Upper lobe of left lung (tissue), 6 donors: ENCODE measurements at regions not wholly inside any gene's neighbourhood (a gene's known extent, or its start where the extent isn't known, plus 50 kb on each side); places are given as distances from the start of the nearest gene placed in this dataset.

Experiments
- ATAC-seq, 2 donors: fragments of 200-7000 bp; cut with Tn5 transposase; one replicate each; pipeline ENCODE4 v1.9.1; 2022; ENCODE audit warnings: mild to moderate bottlenecking in 2 of 2, moderate library complexity in 2 of 2; ENCODE audit not compliant: low FRiP score in 2 of 2
- DNase-seq, 2 donors: peaks; one replicate each; pipeline ENCODE4 v3.0.0-alpha.2; 2019 to 2020
- H3K27ac ChIP-seq, 4 donors: fragments of 200-600 bp; sonication (generic); one replicate each; pipeline ENCODE4 v1.5.1; 2016 to 2019
- H3K27me3 ChIP-seq, 4 donors: fragments of 200-600 bp; sonication (generic); one replicate each; pipeline ENCODE4 v1.5.1; 2017 to 2019
- H3K36me3 ChIP-seq, 4 donors: fragments of 200-600 bp; sonication (generic); one replicate each; pipeline ENCODE4 v1.5.1; 2016 to 2019
- H3K4me1 ChIP-seq, 4 donors: fragments of 200-600 bp; sonication (generic); one replicate each; pipeline ENCODE4 v1.5.1; 2018 to 2019
- H3K4me3 ChIP-seq, 4 donors: fragments of 200-600 bp; sonication (generic); one replicate each; pipeline ENCODE4 v1.5.1; 2017 to 2019; ENCODE audit warnings: mild to moderate bottlenecking in 2 of 4, moderate library complexity in 1 of 4
- H3K9me3 ChIP-seq, 4 donors: fragments of 200-600 bp; sonication (generic); one replicate each; pipeline ENCODE4 v1.5.1; 2018 to 2019
- CTCF ChIP-seq, 6 experiments: fragments of 450-650 bp in 4 of 6; fragments of 200-600 bp in 2 of 6; sonication (generic) in 2 of 6; IDR thresholded peaks; one replicate each; pipeline ENCODE4 v1.5.1; 2016 to 2019; ENCODE audit warnings: antibody characterized with exemption in 6 of 6
- EP300 ChIP-seq, 4 donors: sonication (generic); formaldehyde crosslinking; IDR thresholded peaks; one replicate each; pipeline ENCODE4 v1.5.1; 2017; ENCODE audit warnings: antibody characterized with exemption in 4 of 4, control low read depth in 2 of 4
- POLR2A ChIP-seq, 4 donors: fragments of 450-650 bp; IDR thresholded peaks; one replicate each; pipeline ENCODE4 v1.5.1; 2016 to 2017; ENCODE audit warnings: antibody characterized with exemption in 4 of 4, mild to moderate bottlenecking in 2 of 4
- POLR2AphosphoS5 ChIP-seq, 2 donors: sonication (generic); formaldehyde crosslinking; IDR thresholded peaks; one replicate each; pipeline ENCODE4 v1.5.1; 2017; ENCODE audit warnings: antibody characterized with exemption in 2 of 2
- WGBS, 2 donors: methylation state at CpG; one replicate each; pipeline ENCODE4 v1.1.5; 2017 to 2018; 5-methylcytosine and 5-hydroxymethylcytosine counted together
- donor health status: DM: no; HTN: no; CAD: no; lungs with moderate emphysema.
- donor health status: DM: no; HTN: yes; CAD: no; lungs with severe emphysema.

- H3K27me3 ChIP-seq = no peaks in the 10 kb centered on the region
- no peaks in the 10 kb centered on the region for H3K36me3 ChIP-seq
- peak in 1 of 2 donors; percentile 17 for ATAC-seq
- TF ChIP-seq CTCF (IDR thresholded peaks at IDR 0.05) = no peak
- no peak for TF ChIP-seq POLR2A (IDR thresholded peaks at IDR 0.05)
- TF ChIP-seq EP300 (IDR thresholded peaks at IDR 0.05) = no peak
- TF ChIP-seq POLR2AphosphoS5 (IDR thresholded peaks at IDR 0.05) = no peak
- H3K27ac ChIP-seq = no peak overlapping the region
- no peaks in the 10 kb centered on the region for H3K4me1 ChIP-seq
- peaks cover 0 to 5% (median 0%) of the 10 kb centered on the region in 4 donors for H3K9me3 ChIP-seq
- 56 to 72% methylated on average over 11 of the region's 11 CpGs for WGBS, 2 donors
- no peak overlapping the region for H3K4me3 ChIP-seq
- no peak for DNase-seq
These were observed 184.6 kb downstream of the SEC23IP start for GRCh38 chr10:120076996-120077706.

GRCh38 chr10:120077707-120078492, 185.4 kb downstream of the SEC23IP start:
- DNase-seq (no peak), ATAC-seq (no peak)
- 66 to 67% methylated on average over 14 of the region's 14 CpGs for WGBS, 2 donors
- no peaks in the 10 kb centered on the region for H3K4me1 ChIP-seq
- TF ChIP-seq POLR2AphosphoS5 (IDR thresholded peaks at IDR 0.05) (no peak), POLR2A (IDR thresholded peaks at IDR 0.05) (no peak), EP300 (IDR thresholded peaks at IDR 0.05) (no peak), CTCF (IDR thresholded peaks at IDR 0.05) (no peak)
- no peak overlapping the region for H3K27ac ChIP-seq
- no peak overlapping the region for H3K4me3 ChIP-seq
- H3K9me3 ChIP-seq = peaks cover 0 to 5% (median 0%) of the 10 kb centered on the region in 4 donors
- no peaks in the 10 kb centered on the region for H3K27me3 ChIP-seq
- no peaks in the 10 kb centered on the region for H3K36me3 ChIP-seq

GRCh38 chr10:120085096-120085796, 192.7 kb downstream of the SEC23IP start:
- Histone ChIP-seq H3K27me3 (no peaks in the 10 kb centered on the region), H3K9me3 (no peaks in the 10 kb centered on the region), H3K36me3 (no peaks in the 10 kb centered on the region), H3K4me3 (no peak overlapping the region), H3K27ac (no peak overlapping the region), H3K4me1 (no peaks in the 10 kb centered on the region)
- peak in 1 of 2 donors; percentile 40 for DNase-seq
- 33 to 45% methylated on average over 3 to 5 of the region's 5 CpGs for WGBS, 2 donors
- ATAC-seq = no peak
- TF ChIP-seq POLR2AphosphoS5 (IDR thresholded peaks at IDR 0.05) (no peak), POLR2A (IDR thresholded peaks at IDR 0.05) (no peak), EP300 (IDR thresholded peaks at IDR 0.05) (no peak), CTCF (IDR thresholded peaks at IDR 0.05) (no peak)

GRCh38 chr10:120086066-120086465, 193.5 kb downstream of the SEC23IP start:
- DNase-seq (no peak), ATAC-seq (no peak)
- TF ChIP-seq POLR2A (IDR thresholded peaks at IDR 0.05) (no peak), CTCF (IDR thresholded peaks at IDR 0.05) (no peak), POLR2AphosphoS5 (IDR thresholded peaks at IDR 0.05) (no peak), EP300 (IDR thresholded peaks at IDR 0.05) (no peak)
- Histone ChIP-seq H3K9me3 (no peaks in the 10 kb centered on the region), H3K4me1 (no peaks in the 10 kb centered on the region), H3K27ac (no peak overlapping the region), H3K36me3 (no peaks in the 10 kb centered on the region), H3K4me3 (no peak overlapping the region), H3K27me3 (no peaks in the 10 kb centered on the region)
- WGBS, 2 donors = 82 to 87% methylated on average over 6 of the region's 6 CpGs
